ENCODE measurements at regions not wholly inside any gene's neighbourhood (a gene's known extent, or its start where the extent isn't known, plus 50 kb on each side); places are given as distances from the start of the nearest gene placed in this dataset.
"Not testable (repeated sequence)": the region's sequence is repeated elsewhere in the genome, so short reads cannot be mapped to it uniquely, and the experiment has no call there.

- DNase-seq (ENCODE audit: low spot score): not testable (repeated sequence)
Observed at GRCh38 chr2:215889240-215889969, 123.9 kb downstream of the MREG start.

- DNase-seq (ENCODE audit: low spot score): no peak
Observed at GRCh38 chr2:215888680-215889079, 124.7 kb downstream of the MREG start.

- DNase-seq (ENCODE audit: low spot score): no peak
Observed at GRCh38 chr2:215887303-215887702, 126.0 kb downstream of the MREG start.

GRCh38 chr2:215886022-215886421 is 127.3 kb downstream of the MREG start:
- DNase-seq (ENCODE audit: low spot score): no peak

GRCh38 chr2:215885536-215885935 is 127.8 kb downstream of the MREG start:
- DNase-seq (ENCODE audit: low spot score): no peak

- DNase-seq (ENCODE audit: low spot score): no peak
Observed at GRCh38 chr2:215884451-215885087, 128.8 kb downstream of the MREG start.

GRCh38 chr2:215883799-215884198 is 129.6 kb downstream of the MREG start:
- no peak for DNase-seq (ENCODE audit: low spot score)

GRCh38 chr2:215882689-215883088 is 130.7 kb downstream of the MREG start:
- DNase-seq (ENCODE audit: low spot score): no peak

- DNase-seq (ENCODE audit: low spot score): no peak
Observed at GRCh38 chr2:215881582-215881981, 131.8 kb downstream of the MREG start.

- no peak for DNase-seq (ENCODE audit: low spot score)
Observed at GRCh38 chr2:215880970-215881369, 132.4 kb downstream of the MREG start.

GRCh38 chr2:215879977-215880940 is 133.1 kb downstream of the MREG start:
- DNase-seq (ENCODE audit: low spot score): no peak

- no peak for DNase-seq (ENCODE audit: low spot score)
Observed at GRCh38 chr2:215879331-215879730, 134.0 kb downstream of the MREG start.

- no peak for DNase-seq (ENCODE audit: low spot score)
Observed at GRCh38 chr2:215878476-215879063, 134.8 kb downstream of the MREG start.

GRCh38 chr2:215876937-215877238 is 136.5 kb downstream of the MREG start:
- no peak for DNase-seq (ENCODE audit: low spot score)

GRCh38 chr2:215876139-215876936 is 137.0 kb downstream of the MREG start:
- DNase-seq (ENCODE audit: low spot score): no peak

- DNase-seq (ENCODE audit: low spot score): no peak
Observed at GRCh38 chr2:215874418-215874817, 138.9 kb downstream of the MREG start.

- DNase-seq (ENCODE audit: low spot score): no peak
Observed at GRCh38 chr2:215870986-215871385, 142.4 kb downstream of the MREG start.

GRCh38 chr2:215870088-215870490 is 143.3 kb downstream of the MREG start:
- DNase-seq (ENCODE audit: low spot score): no peak

GRCh38 chr2:215868846-215869543 is 144.4 kb downstream of the MREG start:
- DNase-seq (ENCODE audit: low spot score): no peak

GRCh38 chr2:215866606-215867005 is 146.7 kb downstream of the MREG start:
- DNase-seq (ENCODE audit: low spot score): no peak

- no peak for DNase-seq (ENCODE audit: low spot score)
Observed at GRCh38 chr2:215863687-215864086, 149.7 kb downstream of the MREG start.
